ENCODE measurements at regions not wholly inside any gene's neighbourhood (a gene's known extent, or its start where the extent isn't known, plus 50 kb on each side); places are given as distances from the start of the nearest gene placed in this dataset.

- no peak for TF ChIP-seq POLR2A (IDR thresholded peaks at IDR 0.05)
- peak; percentile 70 for TF ChIP-seq POLR2AphosphoS5 (IDR thresholded peaks at IDR 0.05)
- Histone ChIP-seq H3K4me3 (no peak overlapping the region), H3K27me3 (no peaks in the 10 kb centered on the region), H3K36me3 (no peaks in the 10 kb centered on the region), H3K9me3 (no peaks in the 10 kb centered on the region), H3K27ac (peak overlapping the region; percentile 52 to 92 (median 89)), H3K4me1 (peaks cover 30 to 91% (median 33%) of the 10 kb centered on the region in 3 donors)
- WGBS, 2 donors (ENCODE audit: low coverage in 1 of 2) = 17 to 63% methylated on average over 3 to 4 of the region's 5 CpGs
- peak; percentile 56 for ATAC-seq
Measured at GRCh38 chr13:44303681-44304432, 69.8 kb upstream of the SERP2 start.

- WGBS, 2 donors (ENCODE audit: low coverage in 1 of 2) = 81 to 88% methylated on average over 3 of the region's 4 CpGs
- H3K4me1 ChIP-seq = peaks cover 30 to 96% (median 33%) of the 10 kb centered on the region in 3 donors
- H3K36me3 ChIP-seq = no peaks in the 10 kb centered on the region
- H3K4me3 ChIP-seq = no peak overlapping the region
- H3K27ac ChIP-seq = peak overlapping the region in 3 of 4 donors; percentile 88 to 92 (median 90)
- H3K27me3 ChIP-seq = no peaks in the 10 kb centered on the region
- no peak for ATAC-seq
- no peak for TF ChIP-seq POLR2AphosphoS5 (IDR thresholded peaks at IDR 0.05)
- H3K9me3 ChIP-seq = no peaks in the 10 kb centered on the region
Measured at GRCh38 chr13:44304433-44304725, 69.2 kb upstream of the SERP2 start.

- Histone ChIP-seq H3K36me3 (no peaks in the 10 kb centered on the region), H3K9me3 (no peaks in the 10 kb centered on the region), H3K27me3 (no peaks in the 10 kb centered on the region), H3K4me3 (no peak overlapping the region), H3K4me1 (peaks cover 30 to 100% (median 38%) of the 10 kb centered on the region in 3 donors), H3K27ac (peak overlapping the region; percentile 74 to 92 (median 89))
- TF ChIP-seq POLR2AphosphoS5 (IDR thresholded peaks at IDR 0.05) = no peak
- TF ChIP-seq EP300 (IDR thresholded peaks at IDR 0.05) = no peak
- TF ChIP-seq CTCF (IDR thresholded peaks at IDR 0.05) = no peak
- TF ChIP-seq POLR2A (IDR thresholded peaks at IDR 0.05) = no peak
- 100% methylated on average over 1 of the region's 2 CpGs; no CpG with 5 or more reads in 1 of the 2 donors for WGBS, 2 donors (ENCODE audit: low coverage in 1 of 2)
- no peak for ATAC-seq
Measured at GRCh38 chr13:44305286-44305685, 68.3 kb upstream of the SERP2 start.

- H3K27ac ChIP-seq = peak overlapping the region; percentile 74 to 92 (median 89)
- no peak for ATAC-seq
- TF ChIP-seq EP300 (IDR thresholded peaks at IDR 0.05) (no peak), CTCF (IDR thresholded peaks at IDR 0.05) (no peak), POLR2A (IDR thresholded peaks at IDR 0.05) (no peak), POLR2AphosphoS5 (IDR thresholded peaks at IDR 0.05) (no peak)
- 20 to 26% methylated on average over 1 to 4 of the region's 4 CpGs for WGBS, 2 donors (ENCODE audit: low coverage in 1 of 2)
- H3K4me3 ChIP-seq = no peak overlapping the region
- H3K27me3 ChIP-seq = no peaks in the 10 kb centered on the region
- H3K9me3 ChIP-seq = no peaks in the 10 kb centered on the region
- H3K4me1 ChIP-seq = peaks cover 25 to 100% (median 33%) of the 10 kb centered on the region in 3 donors
- H3K36me3 ChIP-seq = no peaks in the 10 kb centered on the region
Measured at GRCh38 chr13:44305917-44306370, 67.7 kb upstream of the SERP2 start.

GRCh38 chr13:44306371-44307192, 67.0 kb upstream of the SERP2 start:
- peak; percentile 57 for ATAC-seq
- no peaks in the 10 kb centered on the region for H3K9me3 ChIP-seq
- H3K4me3 ChIP-seq = no peak overlapping the region
- TF ChIP-seq EP300 (IDR thresholded peaks at IDR 0.05) (peak; percentile 77), POLR2AphosphoS5 (IDR thresholded peaks at IDR 0.05) (peak; percentile 91), CTCF (IDR thresholded peaks at IDR 0.05) (no peak)
- WGBS, 2 donors (ENCODE audit: low coverage in 1 of 2) = 24 to 38% methylated on average over 5 to 11 of the region's 14 CpGs
- H3K36me3 ChIP-seq = no peaks in the 10 kb centered on the region
- peaks cover 20 to 99% (median 33%) of the 10 kb centered on the region in 3 donors for H3K4me1 ChIP-seq
- H3K27ac ChIP-seq = peak overlapping the region; percentile 74 to 92 (median 89)
- no peaks in the 10 kb centered on the region for H3K27me3 ChIP-seq
